Caki2 (cell line): ENCODE measurements at regions not wholly inside any gene's neighbourhood (a gene's known extent, or its start where the extent isn't known, plus 50 kb on each side); places are given as distances from the start of the nearest gene placed in this dataset.
"Not testable (repeated sequence)": the region's sequence is repeated elsewhere in the genome, so short reads cannot be mapped to it uniquely, and the experiment has no call there.

Experiments used
- DNase-seq: peaks from one replicate; pipeline ENCODE4 v3.0.0-alpha.2; 2015; ENCODE audit warnings: low read depth
- in situ Hi-C: cut with HindIII; loops from 2 replicates; pipeline ENCODE4 v1.10.0; 2016; ENCODE audit warnings: low sequenced_read_pairs, low pct_unique_long_range_greater_than_20kb, mixed read lengths

DNA sequence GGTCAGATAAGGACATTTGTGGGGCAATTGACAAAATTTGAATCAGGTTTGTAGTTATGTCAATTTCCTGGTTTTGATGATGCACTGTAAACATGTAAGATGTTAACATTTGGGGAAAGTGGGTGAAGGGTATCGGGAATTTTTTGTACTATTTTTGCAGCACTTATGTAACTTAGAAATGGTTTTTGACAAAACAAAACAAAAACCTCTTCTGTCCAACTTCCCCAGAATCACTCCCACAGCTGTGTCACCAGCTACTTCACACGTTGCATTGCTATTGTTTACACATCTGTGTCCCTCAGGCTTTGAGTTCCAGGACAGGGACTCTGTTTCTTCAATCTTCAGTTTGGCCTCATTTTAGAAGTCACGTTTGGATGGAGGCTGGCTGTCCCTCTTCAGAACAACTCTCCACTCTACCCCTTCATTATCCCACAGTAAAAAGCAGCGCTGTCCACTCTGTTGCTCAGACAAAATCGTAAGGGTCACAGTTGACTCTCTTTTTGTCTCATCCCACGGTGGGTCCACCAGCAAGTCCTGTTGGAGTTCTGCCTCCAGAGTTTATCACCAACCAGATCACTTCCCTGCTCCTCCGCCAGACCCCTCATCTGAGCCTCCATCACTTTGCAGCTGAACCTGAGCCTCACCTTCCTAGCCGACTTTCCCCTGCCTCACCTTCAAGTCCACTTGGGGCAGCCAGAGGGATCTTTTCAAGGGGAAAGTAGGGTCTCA lies 63.2 kb downstream of the NENF start:
- no peak for DNase-seq
- in situ Hi-C loops, result no loop called here

DNA sequence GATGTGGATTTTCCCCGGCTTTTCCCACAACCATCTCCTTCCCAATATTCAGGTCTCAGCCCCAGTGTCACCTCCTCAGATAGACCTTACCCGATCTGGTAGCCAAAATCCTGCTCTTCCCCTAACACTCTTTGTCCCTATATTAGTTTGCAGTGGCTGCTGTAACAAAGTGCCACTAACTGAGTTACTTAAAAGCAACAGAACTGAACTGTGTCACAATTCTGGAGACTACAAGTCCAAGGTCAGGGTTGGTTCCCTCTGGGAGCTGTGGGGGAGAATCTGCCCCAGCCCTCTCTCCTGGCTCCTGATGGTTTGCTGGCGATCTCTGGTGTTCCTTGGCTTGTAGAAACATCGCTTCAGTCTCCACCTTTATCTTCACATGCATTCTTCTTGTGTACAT lies 64.0 kb downstream of the NENF start:
- no peak for DNase-seq
- in situ Hi-C loops, result no loop called here

DNA sequence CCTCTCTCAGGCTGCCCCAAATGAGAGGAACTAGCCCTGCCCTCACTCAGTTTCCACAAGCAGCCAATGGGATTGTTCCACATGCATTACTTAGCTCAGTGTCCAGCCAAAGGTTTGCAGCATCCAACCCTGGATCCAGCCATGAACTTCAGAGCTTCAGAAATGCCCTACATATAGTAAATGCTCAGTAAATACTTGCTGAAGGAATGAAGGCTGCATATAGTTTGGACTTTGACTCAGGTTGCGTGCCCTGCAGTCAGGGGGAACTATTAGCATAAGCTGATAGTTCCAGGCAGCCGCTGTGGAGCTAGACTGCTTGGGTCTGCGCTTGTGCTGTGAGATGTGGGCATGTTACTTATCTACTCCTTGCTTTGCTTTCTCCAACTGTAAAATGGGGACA lies 64.8 kb downstream of the NENF start:
- DNase-seq, result no peak
- in situ Hi-C loops, result no loop called here

DNA sequence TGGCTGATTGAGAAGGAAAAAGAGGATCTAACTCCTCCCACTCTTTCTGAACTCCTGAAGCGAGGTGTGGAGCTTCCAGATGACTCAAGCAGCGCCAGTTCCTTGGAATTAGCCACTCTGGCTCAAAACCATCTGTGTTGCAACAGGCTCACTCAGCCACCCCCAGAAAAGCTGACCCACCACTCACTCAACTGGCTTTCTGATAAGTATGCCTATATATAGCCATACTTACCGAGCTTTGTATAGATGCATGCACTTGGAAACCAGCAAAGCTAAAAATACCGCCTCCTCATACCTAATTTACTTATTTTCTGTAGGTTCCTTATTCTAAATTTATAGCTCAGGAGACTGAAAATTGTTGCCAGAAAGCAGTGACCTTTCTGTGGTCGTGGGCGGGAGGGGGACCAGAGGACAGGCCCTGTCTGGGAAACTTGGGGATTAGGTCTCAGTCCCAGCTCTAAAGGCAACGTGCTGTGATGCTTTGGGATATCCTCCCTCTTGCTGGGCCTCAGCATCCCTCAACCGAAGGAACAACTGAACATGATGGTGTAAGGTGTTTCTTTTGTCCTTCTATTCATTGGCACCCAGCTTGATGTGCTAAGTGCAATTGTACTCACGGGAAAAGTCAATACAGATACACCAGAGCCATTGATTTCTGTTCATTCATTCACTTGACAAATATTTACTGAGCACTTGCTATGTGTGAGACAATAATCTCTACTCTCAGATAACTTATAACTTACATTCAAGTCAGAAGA lies 65.7 kb downstream of the NENF start:
- in situ Hi-C loops, result no loop called here
- DNase-seq, result no peak

DNA sequence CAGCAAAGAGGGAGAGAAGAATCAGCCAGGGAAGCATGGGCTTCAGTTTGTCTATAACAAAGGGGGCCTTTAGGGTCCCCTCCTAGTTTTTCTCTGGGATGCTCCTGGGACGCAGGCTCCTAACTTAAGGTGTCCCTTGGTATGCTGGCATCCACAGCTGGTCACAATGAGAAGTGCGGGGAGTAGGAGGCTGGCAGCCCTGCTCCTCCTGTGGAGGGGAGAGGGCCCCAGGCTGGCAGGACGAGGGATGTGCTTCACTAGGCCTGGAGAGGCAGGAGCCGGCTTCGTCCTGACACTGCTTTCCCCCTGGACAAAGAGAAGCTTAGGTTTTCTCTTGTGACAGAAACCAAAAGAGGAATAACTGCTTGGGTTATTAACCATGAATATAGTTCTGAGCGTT lies 67.6 kb downstream of the NENF start:
- in situ Hi-C loops, result no loop called here
- no peak for DNase-seq

DNA sequence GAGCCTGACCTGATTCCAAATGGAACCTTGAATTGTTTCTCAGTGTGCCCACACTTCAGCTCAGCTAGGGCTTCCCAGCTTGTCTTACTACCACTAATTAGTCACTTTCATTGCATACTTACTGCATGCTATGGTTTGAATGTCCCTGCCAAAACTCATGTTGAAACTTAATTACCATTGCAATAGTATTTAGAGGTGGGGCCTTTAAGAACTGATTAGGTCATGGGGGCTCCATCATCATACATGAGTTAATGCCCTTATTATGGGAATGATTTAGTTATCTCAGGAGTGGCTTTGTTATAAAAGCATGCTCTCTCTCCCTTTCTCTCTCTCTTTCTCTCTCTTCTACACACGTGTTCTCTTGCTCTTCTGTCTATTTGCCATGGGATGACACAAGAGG lies 68.3 kb downstream of the NENF start:
- in situ Hi-C loops, result no loop called here
- no peak for DNase-seq

DNA sequence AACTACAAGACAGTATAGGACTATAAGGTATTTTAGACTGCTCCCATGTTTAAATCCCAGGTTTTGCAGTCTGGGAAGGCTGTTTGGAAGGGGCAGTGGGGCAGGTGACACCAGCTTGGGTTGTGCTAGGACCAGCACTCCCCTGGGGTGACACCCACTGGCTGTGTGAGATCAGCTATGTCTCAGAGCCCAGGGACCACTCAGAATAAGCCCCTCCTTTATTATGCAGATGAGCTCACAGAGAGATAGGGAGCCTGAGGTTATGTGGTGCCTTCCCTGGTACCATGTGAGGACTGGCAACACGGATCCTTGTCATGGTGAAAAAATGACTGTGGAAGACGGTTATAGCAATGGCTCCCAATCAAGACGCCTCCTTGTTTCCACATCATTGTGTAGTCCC lies 71.0 kb downstream of the NENF start:
- in situ Hi-C loops, result no loop called here
- DNase-seq, result peak; percentile 55

DNA sequence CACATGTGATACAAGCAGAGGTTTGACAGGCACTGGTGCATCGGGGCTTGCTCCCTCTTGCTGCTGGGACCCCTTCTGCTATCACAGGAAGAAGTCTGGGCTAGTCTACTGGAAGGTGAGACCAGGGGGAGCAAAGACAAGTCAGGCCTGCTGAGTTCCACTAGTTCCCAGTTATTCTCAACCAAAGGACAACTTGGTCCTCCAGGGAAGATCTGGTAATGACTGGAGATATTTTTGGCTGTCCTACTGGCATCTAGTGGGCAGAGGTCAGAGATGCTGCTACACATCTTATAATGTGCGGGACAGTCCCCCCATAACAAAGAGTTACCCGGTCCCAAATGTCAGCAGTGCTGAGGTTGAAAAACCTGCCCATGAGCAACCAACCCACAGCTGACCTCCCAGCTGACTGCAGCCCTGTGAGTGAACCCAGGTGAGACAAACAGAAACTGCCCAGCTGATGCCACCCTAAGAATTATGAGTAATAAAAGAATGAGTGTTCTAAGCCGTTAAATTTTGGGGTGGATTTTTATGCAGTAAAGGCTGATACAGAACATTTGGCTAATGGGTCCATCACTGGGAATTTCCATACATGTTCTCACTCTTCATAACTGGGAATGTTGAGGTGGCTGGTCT lies 71.6 kb downstream of the NENF start:
- no peak for DNase-seq
- in situ Hi-C loops, result no loop called here

DNA sequence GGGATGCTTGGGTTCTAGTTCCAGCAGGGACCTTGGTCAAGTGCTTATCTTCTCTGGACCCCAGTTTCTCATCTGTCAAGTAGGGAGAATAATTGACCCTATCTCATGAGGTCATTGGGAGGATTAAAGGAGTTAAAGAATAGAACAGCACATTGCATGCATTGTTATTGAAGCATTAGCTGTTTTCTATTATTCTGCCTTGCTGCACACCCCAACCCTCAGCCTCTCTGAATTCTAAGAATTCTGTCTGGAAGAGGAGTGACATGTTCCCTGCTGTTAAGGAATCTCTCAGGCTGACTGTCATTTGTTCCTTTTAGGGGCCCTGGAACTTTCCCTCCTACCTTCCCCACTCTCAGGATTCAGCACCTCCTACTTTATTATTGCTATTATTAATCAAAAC lies 73.9 kb downstream of the NENF start:
- DNase-seq, result no peak
- in situ Hi-C loops, result no loop called here

DNA sequence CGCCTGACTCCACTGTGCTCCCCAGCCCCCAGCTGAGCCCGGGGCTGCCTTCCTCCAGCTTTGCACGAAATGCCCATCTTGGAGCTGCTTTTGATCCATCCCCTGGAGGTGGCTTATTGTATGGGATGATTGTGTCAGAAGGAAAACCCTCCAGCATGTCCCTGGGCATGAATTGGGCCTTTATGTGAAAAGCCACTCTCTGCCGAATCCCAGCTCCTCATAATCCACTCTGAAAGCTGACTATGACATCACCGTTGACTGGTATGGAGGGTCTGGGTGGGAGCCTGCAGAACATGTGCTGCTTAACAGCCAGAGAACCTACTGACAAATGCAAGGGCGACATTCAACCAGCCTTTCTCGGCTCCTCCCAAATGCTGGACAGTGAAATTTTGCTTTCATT lies 74.6 kb downstream of the NENF start:
- in situ Hi-C loops, result no loop called here
- DNase-seq, result no peak

DNA sequence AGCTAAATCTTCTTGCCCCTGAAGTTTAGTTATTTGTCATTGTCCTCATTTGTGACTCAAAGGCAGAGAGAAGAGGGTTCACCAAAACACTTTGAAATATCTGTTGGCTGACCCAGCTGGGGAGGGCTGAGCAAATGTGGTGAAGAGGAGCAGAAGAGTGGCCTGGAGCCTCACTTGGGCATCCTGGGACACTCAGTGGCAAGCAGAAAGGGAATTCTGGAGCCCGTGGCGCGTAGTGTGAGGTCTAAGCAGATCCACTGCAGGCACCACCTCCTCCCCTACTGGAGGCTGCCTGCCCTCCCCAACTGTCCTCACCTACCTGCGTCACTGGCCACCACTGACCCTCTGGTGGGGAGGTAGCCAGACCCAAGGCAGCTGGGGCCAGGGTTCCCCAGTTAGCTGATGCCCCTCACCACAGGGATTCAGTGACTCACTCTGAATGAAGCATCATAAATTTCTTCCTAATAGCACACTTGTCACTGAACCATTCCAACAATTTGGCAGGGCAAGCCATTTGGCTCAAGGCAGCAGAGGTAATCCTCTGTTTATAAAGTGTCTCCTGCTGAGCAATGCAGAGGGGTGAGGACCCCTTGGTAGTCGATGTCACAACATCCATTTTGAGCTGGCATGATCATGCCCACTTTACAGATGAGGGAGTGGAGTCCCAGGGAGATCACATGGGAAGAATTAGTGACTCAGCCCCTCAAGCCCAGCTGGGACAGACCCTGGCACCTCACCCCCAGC lies 80.3 kb downstream of the NENF start:
- in situ Hi-C loops, result no loop called here
- DNase-seq, result peak; percentile 96

DNA sequence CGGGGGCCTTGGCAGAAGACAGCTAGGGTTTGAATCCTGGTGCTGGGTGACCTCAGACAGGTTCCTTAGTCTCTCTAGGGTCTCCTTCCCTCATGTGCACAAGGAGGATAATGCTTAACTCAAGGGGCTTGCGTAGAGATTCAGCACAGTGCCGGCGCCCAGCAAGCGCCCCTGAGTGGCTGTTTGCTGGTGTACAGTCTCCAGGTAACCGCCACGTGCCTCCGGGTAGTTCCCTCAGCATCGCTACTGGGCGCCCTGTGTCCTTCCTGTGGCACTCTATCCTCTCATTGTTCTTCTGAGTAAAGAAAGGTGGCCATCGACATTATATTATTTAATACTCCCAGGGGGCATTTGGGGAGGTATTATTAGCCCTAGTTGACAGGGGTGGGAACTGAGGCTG lies 80.9 kb downstream of the NENF start:
- no peak for DNase-seq
- in situ Hi-C loops, result no loop called here

DNA sequence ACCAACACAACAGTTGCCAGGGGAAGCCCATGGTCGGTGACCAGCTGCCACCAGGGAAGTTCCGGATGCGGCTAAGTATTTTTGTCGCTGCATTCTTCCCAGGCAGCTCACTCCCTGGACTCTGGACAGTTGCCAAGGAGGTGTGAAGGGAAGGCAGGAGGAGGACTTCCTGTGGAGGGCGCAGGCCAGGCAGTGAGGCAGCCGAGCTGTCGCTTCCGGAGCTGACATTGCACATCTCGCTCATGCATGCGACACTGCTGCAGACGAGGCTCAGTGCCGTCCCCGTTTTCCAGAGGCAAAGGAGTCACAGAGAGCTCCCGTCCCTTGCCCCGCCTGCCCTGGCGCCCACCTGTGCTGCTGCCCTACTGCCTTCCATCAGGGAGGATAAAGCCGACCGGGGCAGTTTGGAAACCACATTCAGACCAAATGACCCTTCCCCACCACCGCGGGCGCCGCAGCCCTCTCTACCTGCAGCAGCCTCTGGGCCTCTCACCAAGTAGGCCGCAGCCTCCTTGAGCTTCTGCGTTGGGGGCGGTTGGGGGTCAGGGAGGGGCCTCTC lies 81.4 kb downstream of the NENF start:
- DNase-seq, result peak; percentile 95
- in situ Hi-C loops, result no loop called here

DNA sequence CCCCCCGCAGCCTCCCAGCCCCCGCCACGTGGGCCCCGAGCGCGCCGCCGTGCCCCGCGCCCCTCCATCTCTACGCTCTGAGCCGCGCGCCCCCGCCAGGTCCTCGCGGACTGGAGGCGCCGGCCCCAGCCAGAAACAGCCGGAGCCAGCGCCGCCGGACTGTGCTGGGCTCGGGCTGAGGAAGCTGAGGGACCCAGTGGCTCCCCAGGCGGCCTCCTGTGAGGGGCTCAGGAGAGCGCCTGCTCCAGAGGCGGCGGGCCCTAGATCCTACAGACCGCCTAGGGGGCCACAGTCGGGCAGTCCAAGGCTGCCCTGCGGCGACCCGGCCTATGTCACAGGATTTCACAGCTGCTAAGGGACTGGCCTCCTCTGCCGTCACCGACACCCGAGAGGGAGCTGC lies 82.1 kb downstream of the NENF start:
- DNase-seq, result no peak
- in situ Hi-C loops, result no loop called here

DNA sequence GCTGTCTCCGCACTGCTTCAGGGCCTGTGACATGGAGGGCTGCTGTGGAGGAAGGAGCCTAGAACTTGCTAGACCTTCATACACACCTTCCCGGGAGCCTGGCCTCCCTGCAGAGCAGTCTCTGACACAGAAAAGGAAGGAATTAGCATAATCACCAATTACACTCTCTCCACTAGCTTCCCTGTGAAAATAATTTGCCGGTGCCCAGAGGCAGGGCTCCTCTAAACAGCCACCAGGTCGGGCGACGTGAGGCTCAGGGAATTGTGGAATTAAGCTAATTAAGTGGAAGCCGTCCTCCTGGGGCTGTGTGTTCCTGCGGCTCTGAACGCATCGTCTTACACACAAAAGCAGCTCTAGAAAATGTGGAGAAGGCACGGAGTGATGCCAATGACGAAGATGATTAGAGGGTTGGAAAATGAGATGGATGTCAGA lies 82.6 kb downstream of the NENF start:
- no peak for DNase-seq
- in situ Hi-C loops, result no loop called here

DNA sequence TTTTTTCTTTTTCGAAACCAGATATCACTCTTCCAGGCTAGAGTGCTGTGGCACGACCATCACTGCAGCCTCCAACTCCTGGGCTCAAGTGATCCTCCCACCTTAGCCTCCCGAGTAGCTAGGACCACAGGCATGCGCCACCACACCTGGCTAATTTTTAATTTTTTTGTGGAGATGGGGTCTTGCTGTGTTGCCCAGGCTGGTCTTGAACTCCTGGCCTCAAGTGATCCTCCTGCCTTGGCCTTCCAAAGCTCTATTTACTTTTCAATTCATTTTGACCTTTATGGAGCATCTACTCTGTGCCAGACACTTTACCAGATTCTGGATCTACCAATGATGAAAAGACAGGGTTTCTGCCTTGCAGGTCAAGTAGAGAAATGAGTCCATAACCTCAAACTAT lies 83.3 kb downstream of the NENF start:
- in situ Hi-C loops, DNase-seq: not testable (repeated sequence)

DNA sequence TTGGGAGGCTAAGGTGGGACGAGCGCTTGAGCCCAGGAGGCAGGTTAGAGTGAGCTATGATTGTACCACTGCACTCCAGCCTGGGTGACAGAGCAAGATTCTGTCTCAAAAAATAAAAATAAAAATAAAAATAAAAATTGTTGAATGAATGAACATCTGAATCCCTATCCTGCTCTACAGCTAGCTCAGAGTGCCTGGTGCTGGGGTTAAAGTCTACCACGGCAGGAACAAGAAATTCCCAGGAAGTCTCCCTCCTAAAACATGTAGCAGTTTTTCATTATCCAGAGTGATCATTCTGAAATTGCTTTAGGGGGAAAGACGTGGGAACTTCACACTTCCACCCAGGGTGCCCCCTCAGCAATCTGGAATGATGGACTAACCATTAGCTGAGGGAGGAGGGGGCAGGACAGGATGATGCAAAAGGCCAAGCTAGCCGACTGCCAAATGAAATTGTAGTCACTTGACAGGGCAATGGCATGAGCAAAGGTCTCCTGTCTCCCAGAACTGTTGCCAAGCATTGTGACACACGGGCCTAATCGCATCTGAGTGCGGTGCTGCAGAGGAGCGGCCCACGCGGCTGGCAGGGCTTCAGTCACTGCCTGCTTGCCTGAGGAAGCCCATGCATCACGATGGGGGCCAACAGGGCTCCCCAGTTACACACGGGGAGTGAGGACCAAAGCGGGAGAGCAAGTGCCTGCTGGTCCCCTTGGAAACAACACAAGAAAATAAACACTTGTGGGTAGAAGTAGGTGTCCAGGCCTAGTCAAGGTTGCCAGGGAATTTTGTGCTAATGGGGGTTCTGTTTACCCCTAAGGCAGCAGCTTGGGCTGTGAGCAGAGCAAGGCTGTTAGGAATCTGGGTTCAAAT lies 85.7 kb downstream of the NENF start:
- peak; percentile 69 for DNase-seq
- in situ Hi-C loops, result no loop called here

DNA sequence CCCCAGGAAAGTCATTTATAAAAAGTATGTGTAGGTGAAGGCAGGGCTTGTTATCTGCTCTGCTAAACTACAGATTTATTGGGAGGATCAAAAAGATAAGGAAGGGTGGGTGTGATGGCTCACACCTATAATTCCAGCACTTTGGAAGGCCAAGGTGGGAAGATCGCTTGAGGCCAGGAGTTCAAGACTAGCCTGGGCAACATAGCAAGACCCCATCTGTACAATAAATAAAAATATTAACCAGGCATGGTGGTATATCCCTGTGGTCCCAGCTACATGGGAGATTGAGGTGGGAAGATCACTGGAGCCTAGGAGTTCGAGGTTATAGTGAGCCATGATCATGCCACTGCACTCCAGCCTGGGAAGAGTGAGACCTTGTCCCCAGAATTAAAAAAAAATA lies 86.4 kb downstream of the NENF start:
- in situ Hi-C loops, result no loop called here

More for the DNA sequence above, 86.4 kb downstream of the NENF start:
- no peak for DNase-seq
